Liver (tissue), 3 donors: ENCODE measurements at regions not wholly inside any gene's neighbourhood (a gene's known extent, or its start where the extent isn't known, plus 50 kb on each side); places are given as distances from the start of the nearest gene placed in this dataset.

Experiments
- CTCF ChIP-seq: fragments of 150-350 bp; IDR thresholded peaks from 2 replicates; pipeline ENCODE4 v1.5.1; 2017; ENCODE audit warnings: improper control_type of control experiment, low read depth, low read length; ENCODE audit not compliant: missing input control
- EGR1 ChIP-seq, 2 donors: IDR thresholded peaks; 2 replicates each; pipeline ENCODE4 v1.6.1; 2016 to 2018; ENCODE audit warnings: antibody characterized with exemption in 2 of 2, low read depth in 2 of 2
- GABPA ChIP-seq, 2 donors: IDR thresholded peaks in 1 of 2; conservative IDR thresholded peaks in 1 of 2; 2 replicates each; pipeline ENCODE4 v1.6.1; 2016; ENCODE audit warnings: antibody characterized with exemption in 2 of 2, mild to moderate bottlenecking in 1 of 2, moderate library complexity in 1 of 2
- HNF4G ChIP-seq: IDR thresholded peaks from 2 replicates; pipeline ENCODE4 v1.6.1; 2016; ENCODE audit warnings: antibody characterized with exemption
- JUND ChIP-seq, 2 donors: IDR thresholded peaks; 2 replicates each; pipeline ENCODE4 v1.6.1; 2016; ENCODE audit warnings: antibody characterized with exemption in 2 of 2
- MAX ChIP-seq: IDR thresholded peaks from 2 replicates; pipeline ENCODE4 v1.6.1; 2016; ENCODE audit warnings: antibody characterized with exemption
- NR2F2 ChIP-seq: IDR thresholded peaks from 2 replicates; pipeline ENCODE4 v1.6.1; 2016; ENCODE audit warnings: antibody characterized with exemption
- RAD21 ChIP-seq, 2 donors: IDR thresholded peaks; 2 replicates each; pipeline ENCODE4 v1.6.1; 2016; ENCODE audit warnings: antibody characterized with exemption in 2 of 2, mild to moderate bottlenecking in 2 of 2
- REST ChIP-seq: IDR thresholded peaks from 2 replicates; pipeline ENCODE4 v1.6.1; 2016; ENCODE audit warnings: antibody characterized with exemption, mild to moderate bottlenecking
- RXRA ChIP-seq, 2 donors: IDR thresholded peaks; 2 replicates each; pipeline ENCODE4 v1.6.1; 2017 to 2018; ENCODE audit warnings: antibody characterized with exemption in 2 of 2, mild to moderate bottlenecking in 1 of 2
- SP1 ChIP-seq: IDR thresholded peaks from 2 replicates; pipeline ENCODE4 v1.6.1; 2018; ENCODE audit warnings: antibody characterized with exemption, mild to moderate bottlenecking
- donor health status: healthy.
- donor health status: healthy.

DNA sequence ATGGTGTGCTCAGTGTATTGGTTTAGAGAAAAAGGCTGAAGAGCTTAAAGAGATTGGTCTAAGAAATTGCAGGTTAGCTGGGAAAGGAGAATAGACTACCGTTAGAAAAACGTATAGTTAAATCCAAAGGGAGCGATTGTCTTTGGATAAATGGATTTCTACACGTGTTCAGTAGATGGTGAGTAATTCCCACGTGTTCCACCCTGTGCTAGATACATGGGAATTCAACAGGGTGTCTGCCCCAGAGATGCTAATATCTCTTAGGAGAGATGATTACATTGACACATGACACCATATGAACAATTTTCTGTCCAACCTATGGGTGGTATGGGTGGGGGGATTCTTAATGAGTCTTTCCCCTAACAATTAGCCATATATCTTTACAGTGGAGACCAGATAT is 99.8 kb downstream of the TDRD15 start:
- TF ChIP-seq CTCF (no peak), HNF4G (no peak), REST (no peak), SP1 (no peak), RXRA (IDR thresholded peaks at IDR 0.05) (no peak), JUND (IDR thresholded peaks at IDR 0.05) (no peak), EGR1 (IDR thresholded peaks at IDR 0.05; ENCODE audit: low read depth in 2 of 2) (no peak), NR2F2 (no peak), MAX (no peak), GABPA (IDR thresholded peaks at IDR 0.05 in 1 of 2, conservative IDR thresholded peaks at IDR 0.05 in 1 of 2) (no peak), RAD21 (IDR thresholded peaks at IDR 0.05) (no peak)
